Ovary (tissue), 3 donors: ENCODE measurements at regions not wholly inside any gene's neighbourhood (a gene's known extent, or its start where the extent isn't known, plus 50 kb on each side); places are given as distances from the start of the nearest gene placed in this dataset.

ENCODE experiments used
- POLR2A ChIP-seq: fragments of 450-650 bp; IDR thresholded peaks from one replicate; pipeline ENCODE4 v1.6.1; 2017; ENCODE audit warnings: antibody characterized with exemption, mild to moderate bottlenecking, moderate library complexity
- TF ChIP-seq, protein P1 (sequence below), 3 donors: fragments of 450-650 bp in 2 of 3; fragments of 200-600 bp in 1 of 3; IDR thresholded peaks; one replicate each; pipeline versions ENCODE4 v1.5.1 to v1.8.0; 2016 to 2022; ENCODE audit warnings: antibody characterized with exemption in 3 of 3, mild to moderate bottlenecking in 1 of 3
- donor health status: DM: no; HTN: no; CAD: no.

DNA sequence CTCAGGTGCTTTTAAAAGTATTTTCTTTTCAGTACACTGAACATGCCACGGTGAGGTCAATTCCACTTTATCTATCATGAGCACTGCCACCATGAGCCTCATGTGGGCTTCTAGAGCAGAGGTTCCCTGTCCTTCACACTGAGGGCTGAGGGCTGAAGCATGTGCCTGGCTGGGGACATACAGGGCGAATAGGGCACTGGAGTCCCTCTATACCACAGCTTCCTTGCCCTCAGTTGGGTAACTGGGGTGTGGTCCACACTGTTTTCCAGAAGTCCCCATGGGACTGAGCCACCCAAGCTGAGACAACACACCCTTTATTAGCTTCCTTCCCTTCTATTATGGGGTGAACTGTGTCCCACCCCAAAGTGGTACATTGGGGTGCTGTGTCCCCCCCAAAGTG is 172.2 kb upstream of the ID2 start:
- TF ChIP-seq, protein P1, sequence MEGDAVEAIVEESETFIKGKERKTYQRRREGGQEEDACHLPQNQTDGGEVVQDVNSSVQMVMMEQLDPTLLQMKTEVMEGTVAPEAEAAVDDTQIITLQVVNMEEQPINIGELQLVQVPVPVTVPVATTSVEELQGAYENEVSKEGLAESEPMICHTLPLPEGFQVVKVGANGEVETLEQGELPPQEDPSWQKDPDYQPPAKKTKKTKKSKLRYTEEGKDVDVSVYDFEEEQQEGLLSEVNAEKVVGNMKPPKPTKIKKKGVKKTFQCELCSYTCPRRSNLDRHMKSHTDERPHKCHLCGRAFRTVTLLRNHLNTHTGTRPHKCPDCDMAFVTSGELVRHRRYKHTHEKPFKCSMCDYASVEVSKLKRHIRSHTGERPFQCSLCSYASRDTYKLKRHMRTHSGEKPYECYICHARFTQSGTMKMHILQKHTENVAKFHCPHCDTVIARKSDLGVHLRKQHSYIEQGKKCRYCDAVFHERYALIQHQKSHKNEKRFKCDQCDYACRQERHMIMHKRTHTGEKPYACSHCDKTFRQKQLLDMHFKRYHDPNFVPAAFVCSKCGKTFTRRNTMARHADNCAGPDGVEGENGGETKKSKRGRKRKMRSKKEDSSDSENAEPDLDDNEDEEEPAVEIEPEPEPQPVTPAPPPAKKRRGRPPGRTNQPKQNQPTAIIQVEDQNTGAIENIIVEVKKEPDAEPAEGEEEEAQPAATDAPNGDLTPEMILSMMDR (IDR thresholded peaks at IDR 0.05): no peak
- no peak for TF ChIP-seq POLR2A
